Occipital lobe (tissue), 1 donor: ENCODE measurements at regions not wholly inside any gene's neighbourhood (a gene's known extent, or its start where the extent isn't known, plus 50 kb on each side); places are given as distances from the start of the nearest gene placed in this dataset.
"Not testable (repeated sequence)": the region's sequence is repeated elsewhere in the genome, so short reads cannot be mapped to it uniquely, and the experiment has no call there.

Source experiments
- DNase-seq: peaks from one replicate; lab custom pipeline; 2025; lab: John Stamatoyannopoulos, UW

- no peak for DNase-seq
Observed at GRCh38 chr21:16418642-16419041, 688.9 kb downstream of the USP25 start.

- DNase-seq = peak; percentile 25
Observed at GRCh38 chr21:16419188-16419921, 689.6 kb downstream of the USP25 start.

- peak; percentile 1 for DNase-seq
Observed at GRCh38 chr21:16420031-16420724, 690.4 kb downstream of the USP25 start.

- no peak for DNase-seq
Observed at GRCh38 chr21:16421007-16421406, 691.2 kb downstream of the USP25 start.

- no peak for DNase-seq
Observed at GRCh38 chr21:16421965-16422364, 692.2 kb downstream of the USP25 start.

GRCh38 chr21:16422702-16423101 lies 692.9 kb downstream of the USP25 start:
- no peak for DNase-seq

- DNase-seq = no peak
Observed at GRCh38 chr21:16423921-16424320, 694.1 kb downstream of the USP25 start.

- DNase-seq = peak; percentile 5
Observed at GRCh38 chr21:16424331-16424751, 694.6 kb downstream of the USP25 start.

GRCh38 chr21:16425376-16425775 lies 695.6 kb downstream of the USP25 start:
- no peak for DNase-seq

- no peak for DNase-seq
Observed at GRCh38 chr21:16426936-16427335, 697.2 kb downstream of the USP25 start.

GRCh38 chr21:16427587-16428087 lies 697.9 kb downstream of the USP25 start:
- no peak for DNase-seq

- DNase-seq = no peak
Observed at GRCh38 chr21:16437586-16437985, 707.8 kb downstream of the USP25 start.

- no peak for DNase-seq
Observed at GRCh38 chr21:16438761-16439160, 709.0 kb downstream of the USP25 start.

GRCh38 chr21:16441789-16442188 lies 712.0 kb downstream of the USP25 start:
- no peak for DNase-seq

GRCh38 chr21:16454399-16454798 lies 724.6 kb downstream of the USP25 start:
- DNase-seq = no peak

- DNase-seq = no peak
Observed at GRCh38 chr21:16455526-16455925, 725.7 kb downstream of the USP25 start.

GRCh38 chr21:16455978-16456377 lies 726.2 kb downstream of the USP25 start:
- peak; percentile 33 for DNase-seq

GRCh38 chr21:16457498-16457897 lies 727.7 kb downstream of the USP25 start:
- no peak for DNase-seq

- DNase-seq = no peak
Observed at GRCh38 chr21:16460936-16461335, 731.2 kb downstream of the USP25 start.

GRCh38 chr21:16464211-16464889 lies 734.6 kb downstream of the USP25 start:
- DNase-seq = not testable (repeated sequence)

GRCh38 chr21:16468184-16468583 lies 738.4 kb downstream of the USP25 start:
- DNase-seq = no peak

- no peak for DNase-seq
Observed at GRCh38 chr21:16473988-16474387, 744.2 kb downstream of the USP25 start.
